ENCODE measurements at regions not wholly inside any gene's neighbourhood (a gene's known extent, or its start where the extent isn't known, plus 50 kb on each side); places are given as distances from the start of the nearest gene placed in this dataset.

DNA sequence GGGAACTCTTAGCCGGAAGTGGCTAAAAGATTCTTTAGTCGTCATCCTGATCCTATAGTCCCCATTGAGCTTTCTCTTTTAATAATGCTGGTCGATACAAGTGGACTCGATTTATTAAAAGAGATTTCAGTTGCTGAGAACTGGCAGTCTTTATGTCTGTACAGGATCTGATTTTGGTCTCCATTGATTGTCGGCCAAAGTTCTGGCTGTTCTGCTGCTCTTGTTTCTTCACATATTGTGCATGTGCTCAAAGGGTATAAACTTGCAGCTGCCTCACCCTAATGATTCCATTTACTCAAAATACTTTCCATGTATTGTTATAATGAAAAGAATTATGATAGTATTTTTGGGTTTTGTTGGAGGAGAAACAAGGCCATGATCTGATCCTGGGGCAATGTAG is 100.7 kb upstream of the CTTNBP2 start:
- TF ChIP-seq POLR2A (IDR thresholded peaks at IDR 0.05) (no peak), CTCF (IDR thresholded peaks at IDR 0.05) (no peak)
